ENCODE measurements at regions not wholly inside any gene's neighbourhood (a gene's known extent, or its start where the extent isn't known, plus 50 kb on each side); places are given as distances from the start of the nearest gene placed in this dataset.

- intact Hi-C loops (cut with DNase I): no loop called here
- Histone ChIP-seq H3K9me3 (no peaks in the 10 kb centered on the region), H3K4me1 (no peaks in the 10 kb centered on the region), H3K4me3 (replicated peaks in 1 of 3) (no peak overlapping the region), H3K27ac (no peak overlapping the region), H3K27me3 (no peaks in the 10 kb centered on the region), H3K36me3 (no peaks in the 10 kb centered on the region)
- TF ChIP-seq POLR2A (IDR thresholded peaks at IDR 0.05) (no peak), CTCF (IDR thresholded peaks at IDR 0.05) (no peak)
- 84 to 96% methylated on average over 2 of the region's 2 CpGs for WGBS, 2 donors
- no peak for DNase-seq
These were observed 62.7 kb upstream of the COL8A1 start for GRCh38 chr3:99575683-99576082.

GRCh38 chr3:99570061-99570460 is 68.3 kb upstream of the COL8A1 start:
- intact Hi-C loops (cut with DNase I): no loop called here
- Histone ChIP-seq H3K36me3 (no peaks in the 10 kb centered on the region), H3K4me3 (replicated peaks in 1 of 3) (no peak overlapping the region), H3K9me3 (no peaks in the 10 kb centered on the region), H3K27me3 (no peaks in the 10 kb centered on the region), H3K27ac (no peak overlapping the region), H3K4me1 (no peaks in the 10 kb centered on the region)
- WGBS, 2 donors: 84 to 85% methylated on average over 1 of the region's 1 CpG
- TF ChIP-seq POLR2A (IDR thresholded peaks at IDR 0.05) (no peak), CTCF (IDR thresholded peaks at IDR 0.05) (no peak)
- DNase-seq: no peak

- WGBS, 2 donors: 33 to 39% methylated on average over 1 of the region's 1 CpG
These were observed 69.6 kb upstream of the COL8A1 start for GRCh38 chr3:99568663-99569335.

GRCh38 chr3:99565331-99565730 is 73.1 kb upstream of the COL8A1 start:
- H3K9me3 ChIP-seq: no peaks in the 10 kb centered on the region
- WGBS, 2 donors: 86 to 93% methylated on average over 3 of the region's 3 CpGs
- intact Hi-C loops (cut with DNase I): no loop called here
- TF ChIP-seq POLR2A (IDR thresholded peaks at IDR 0.05) (no peak), CTCF (IDR thresholded peaks at IDR 0.05) (no peak)
- no peaks in the 10 kb centered on the region for H3K27me3 ChIP-seq
- H3K4me3 ChIP-seq (replicated peaks in 1 of 3): no peak overlapping the region
- no peaks in the 10 kb centered on the region for H3K36me3 ChIP-seq
- H3K4me1 ChIP-seq: no peaks in the 10 kb centered on the region
- H3K27ac ChIP-seq: no peak overlapping the region
- DNase-seq: no peak

More at GRCh38 chr3:99568663-99569335, 69.6 kb upstream of the COL8A1 start:
- Histone ChIP-seq H3K36me3 (no peaks in the 10 kb centered on the region), H3K27ac (no peak overlapping the region), H3K4me3 (replicated peaks in 1 of 3) (no peak overlapping the region), H3K9me3 (no peaks in the 10 kb centered on the region), H3K4me1 (no peaks in the 10 kb centered on the region), H3K27me3 (no peaks in the 10 kb centered on the region)
- DNase-seq: no peak
- intact Hi-C loops (cut with DNase I): no loop called here
- TF ChIP-seq CTCF (IDR thresholded peaks at IDR 0.05) (no peak), POLR2A (IDR thresholded peaks at IDR 0.05) (no peak)

- no peak overlapping the region for H3K4me3 ChIP-seq (replicated peaks in 1 of 3)
- H3K27ac ChIP-seq: no peak overlapping the region
- 92 to 100% methylated on average over 1 of the region's 1 CpG for whole genome bisulfite sequencing, 2 donors
- H3K4me1 ChIP-seq: no peaks in the 10 kb centered on the region
- H3K9me3 ChIP-seq: no peaks in the 10 kb centered on the region
- intact Hi-C loops (cut with DNase I): no loop called here
- TF ChIP-seq POLR2A (IDR thresholded peaks at IDR 0.05) (no peak), CTCF (IDR thresholded peaks at IDR 0.05) (no peak)
- no peaks in the 10 kb centered on the region for H3K36me3 ChIP-seq
- DNase-seq: no peak
- no peaks in the 10 kb centered on the region for H3K27me3 ChIP-seq
These were observed 75.3 kb upstream of the COL8A1 start for GRCh38 chr3:99562990-99563607.
